Mesendoderm (in vitro differentiated cells): ENCODE measurements at regions not wholly inside any gene's neighbourhood (a gene's known extent, or its start where the extent isn't known, plus 50 kb on each side); places are given as distances from the start of the nearest gene placed in this dataset.

Experiments used
- DNase-seq: peaks from one replicate; pipeline ENCODE4 v3.0.0; 2013
- H2AK5ac ChIP-seq: 2 replicates; pipeline ENCODE4 v1.6.1; 2013; ENCODE audit warnings: low read length, inconsistent platforms
- H2BK120ac ChIP-seq: 2 replicates; pipeline ENCODE4 v1.6.1; 2013; ENCODE audit warnings: low read depth, mild to moderate bottlenecking, low read length, moderate library complexity, mixed read lengths
- H2BK15ac ChIP-seq: replicated peaks from 2 replicates; pipeline ENCODE4 v1.6.1; 2013; ENCODE audit warnings: low read depth, mild to moderate bottlenecking, moderate library complexity
- H2BK5ac ChIP-seq: 2 replicates; pipeline ENCODE4 v1.6.1; 2013; ENCODE audit warnings: low read length, inconsistent platforms
- H3K18ac ChIP-seq: 2 replicates; pipeline ENCODE4 v1.6.1; 2013; ENCODE audit warnings: mild to moderate bottlenecking, low read length, mixed read lengths
- H3K23ac ChIP-seq: one replicate; pipeline ENCODE4 v1.6.1; 2013; ENCODE audit warnings: low read length
- H3K27ac ChIP-seq: 2 replicates; pipeline ENCODE4 v1.5.1; 2013; ENCODE audit warnings: low read depth, mild to moderate bottlenecking, inconsistent platforms, low read length, moderate library complexity
- H3K27me3 ChIP-seq: 2 replicates; pipeline ENCODE4 v1.6.1; 2013; ENCODE audit warnings: low read length, control low read depth, mild to moderate bottlenecking, inconsistent platforms; ENCODE audit not compliant: insufficient read depth, poor library complexity
- H3K36me3 ChIP-seq: 2 replicates; pipeline ENCODE4 v1.6.1; 2013; ENCODE audit warnings: low read length, inconsistent platforms; ENCODE audit not compliant: control insufficient read depth, insufficient read depth
- H3K4ac ChIP-seq: one replicate; pipeline ENCODE4 v1.6.1; 2013; ENCODE audit warnings: low read depth, mild to moderate bottlenecking, low read length, moderate library complexity
- H3K4me1 ChIP-seq: 2 replicates; pipeline ENCODE4 v1.6.1; 2013; ENCODE audit warnings: low read depth, low read length, inconsistent platforms; ENCODE audit not compliant: control insufficient read depth
- H3K4me2 ChIP-seq: 2 replicates; pipeline ENCODE4 v1.6.1; 2013; ENCODE audit warnings: low read length
- H3K4me3 ChIP-seq: 2 replicates; pipeline ENCODE4 v1.5.1; 2013; ENCODE audit warnings: mild to moderate bottlenecking, low read length
- H3K56ac ChIP-seq: one replicate; pipeline ENCODE4 v1.6.1; 2013; ENCODE audit warnings: low read length
- H3K79me1 ChIP-seq: 2 replicates; pipeline ENCODE4 v1.6.1; 2013; ENCODE audit warnings: low read length, inconsistent platforms
- H3K79me2 ChIP-seq: 2 replicates; pipeline ENCODE4 v1.6.1; 2013; ENCODE audit warnings: mild to moderate bottlenecking, low read length; ENCODE audit not compliant: control insufficient read depth, insufficient read depth
- H3K9ac ChIP-seq: 2 replicates; pipeline ENCODE4 v1.6.1; 2013; ENCODE audit warnings: low read length, inconsistent platforms
- H4K5ac ChIP-seq: one replicate; pipeline ENCODE4 v1.6.1; 2013; ENCODE audit warnings: low read length
- H4K8ac ChIP-seq: one replicate; pipeline ENCODE4 v1.6.1; 2013; ENCODE audit warnings: low read depth, mild to moderate bottlenecking, control low read depth, low read length, moderate library complexity
- WGBS: extraction: QIAGEN DNeasy Blood & Tissue Kit; methylation state at CpG from one replicate; pipeline ENCODE4 v1.1.7; 2013; ENCODE audit warnings: low lambda C conversion rate, missing lambda C conversion rate; ENCODE audit not compliant: insufficient coverage; ENCODE audit errors: extremely low coverage; 5-methylcytosine and 5-hydroxymethylcytosine counted together

GRCh38 chr2:192749611-192750200, 555.0 kb upstream of the TMEFF2 start:
- Histone ChIP-seq H3K27ac (no peak overlapping the region), H3K79me2 (no peaks in the 10 kb centered on the region), H3K9ac (no peak overlapping the region), H3K4me3 (no peak overlapping the region), H2BK5ac (no peak overlapping the region), H3K18ac (no peak overlapping the region), H3K4me1 (no peaks in the 10 kb centered on the region), H3K56ac (no peak overlapping the region), H3K36me3 (no peaks in the 10 kb centered on the region), H4K5ac (no peak overlapping the region), H4K8ac (no peak overlapping the region), H2BK15ac (no peak overlapping the region), H3K23ac (no peak overlapping the region), H3K4me2 (no peak overlapping the region), H2AK5ac (no peak overlapping the region), H3K79me1 (no peaks in the 10 kb centered on the region), H3K4ac (no peak overlapping the region), H3K27me3 (no peaks in the 10 kb centered on the region), H2BK120ac (no peak overlapping the region)
- no CpG with 5 or more reads among the region's 1 CpG for WGBS
- DNase-seq, result peak; percentile 55

GRCh38 chr2:192741889-192742288, 547.2 kb upstream of the TMEFF2 start:
- Histone ChIP-seq H4K8ac (no peak overlapping the region), H3K9ac (no peak overlapping the region), H2AK5ac (no peak overlapping the region), H2BK120ac (no peak overlapping the region), H3K56ac (no peak overlapping the region), H3K18ac (no peak overlapping the region), H2BK5ac (no peak overlapping the region), H3K27me3 (no peaks in the 10 kb centered on the region), H3K4me1 (no peaks in the 10 kb centered on the region), H3K4me2 (no peak overlapping the region), H3K4ac (no peak overlapping the region), H3K27ac (no peak overlapping the region), H2BK15ac (no peak overlapping the region), H3K4me3 (no peak overlapping the region), H3K23ac (no peak overlapping the region), H3K79me2 (no peaks in the 10 kb centered on the region), H4K5ac (no peak overlapping the region), H3K36me3 (no peaks in the 10 kb centered on the region), H3K79me1 (no peaks in the 10 kb centered on the region)
- peak; percentile 36 for DNase-seq

GRCh38 chr2:192735447-192735846, 540.7 kb upstream of the TMEFF2 start:
- Histone ChIP-seq H4K5ac (no peak overlapping the region), H3K23ac (no peak overlapping the region), H3K27ac (no peak overlapping the region), H3K18ac (no peak overlapping the region), H4K8ac (no peak overlapping the region), H3K4ac (no peak overlapping the region), H2AK5ac (no peak overlapping the region), H2BK5ac (no peak overlapping the region), H3K4me1 (no peaks in the 10 kb centered on the region), H3K4me2 (no peak overlapping the region), H3K79me1 (no peaks in the 10 kb centered on the region), H2BK15ac (no peak overlapping the region), H3K4me3 (no peak overlapping the region), H3K9ac (no peak overlapping the region), H2BK120ac (no peak overlapping the region), H3K79me2 (no peaks in the 10 kb centered on the region), H3K56ac (no peak overlapping the region), H3K27me3 (no peaks in the 10 kb centered on the region), H3K36me3 (no peaks in the 10 kb centered on the region)
- WGBS, result no CpG with 5 or more reads among the region's 3 CpGs
- DNase-seq, result no peak

- H3K18ac ChIP-seq, result no peak overlapping the region
- H2BK120ac ChIP-seq, result no peak overlapping the region
- H3K36me3 ChIP-seq, result no peaks in the 10 kb centered on the region
- H3K4me1 ChIP-seq, result no peaks in the 10 kb centered on the region
- no peak overlapping the region for H3K23ac ChIP-seq
- no peak overlapping the region for H3K4ac ChIP-seq
- no peak overlapping the region for H3K4me2 ChIP-seq
- no peak overlapping the region for H4K5ac ChIP-seq
- no peak overlapping the region for H3K27ac ChIP-seq
- no peaks in the 10 kb centered on the region for H3K27me3 ChIP-seq
- H2AK5ac ChIP-seq, result no peak overlapping the region
- no peak overlapping the region for H3K9ac ChIP-seq
- H3K79me2 ChIP-seq, result no peaks in the 10 kb centered on the region
- no peak overlapping the region for H2BK15ac ChIP-seq
- H4K8ac ChIP-seq, result no peak overlapping the region
- H3K79me1 ChIP-seq, result no peaks in the 10 kb centered on the region
- H3K4me3 ChIP-seq, result no peak overlapping the region
- WGBS, result no CpG with 5 or more reads among the region's 2 CpGs
- DNase-seq, result no peak
- H3K56ac ChIP-seq, result no peak overlapping the region
- H2BK5ac ChIP-seq, result no peak overlapping the region
Measured at GRCh38 chr2:192729369-192729768, 534.6 kb upstream of the TMEFF2 start.

- H3K36me3 ChIP-seq, result no peaks in the 10 kb centered on the region
- H3K4me2 ChIP-seq, result no peak overlapping the region
- no peak overlapping the region for H4K8ac ChIP-seq
- no peak overlapping the region for H3K4ac ChIP-seq
- H2BK15ac ChIP-seq, result no peak overlapping the region
- H3K79me2 ChIP-seq, result no peaks in the 10 kb centered on the region
- WGBS, result no CpG with 5 or more reads among the region's 1 CpG
- H3K79me1 ChIP-seq, result no peaks in the 10 kb centered on the region
- no peak overlapping the region for H2BK5ac ChIP-seq
- no peak overlapping the region for H4K5ac ChIP-seq
- H2BK120ac ChIP-seq, result no peak overlapping the region
- no peak for DNase-seq
- H3K4me3 ChIP-seq, result no peak overlapping the region
- H3K27ac ChIP-seq, result no peak overlapping the region
- no peaks in the 10 kb centered on the region for H3K27me3 ChIP-seq
- no peak overlapping the region for H3K23ac ChIP-seq
- no peaks in the 10 kb centered on the region for H3K4me1 ChIP-seq
- H3K18ac ChIP-seq, result no peak overlapping the region
- no peak overlapping the region for H2AK5ac ChIP-seq
- no peak overlapping the region for H3K56ac ChIP-seq
- no peak overlapping the region for H3K9ac ChIP-seq
Measured at GRCh38 chr2:192725991-192726390, 531.3 kb upstream of the TMEFF2 start.

GRCh38 chr2:192719629-192720028, 524.9 kb upstream of the TMEFF2 start:
- no peak overlapping the region for H2BK15ac ChIP-seq
- H3K56ac ChIP-seq, result no peak overlapping the region
- no peak overlapping the region for H2AK5ac ChIP-seq
- no peak overlapping the region for H3K23ac ChIP-seq
- no peaks in the 10 kb centered on the region for H3K27me3 ChIP-seq
- no peak overlapping the region for H4K5ac ChIP-seq
- no peak overlapping the region for H3K27ac ChIP-seq
- no peak overlapping the region for H3K9ac ChIP-seq
- no peak overlapping the region for H3K4ac ChIP-seq
- no peaks in the 10 kb centered on the region for H3K79me2 ChIP-seq
- H2BK5ac ChIP-seq, result no peak overlapping the region
- H3K4me2 ChIP-seq, result no peak overlapping the region
- H4K8ac ChIP-seq, result no peak overlapping the region
- no peak overlapping the region for H3K18ac ChIP-seq
- no peaks in the 10 kb centered on the region for H3K4me1 ChIP-seq
- no peak overlapping the region for H3K4me3 ChIP-seq
- H3K79me1 ChIP-seq, result no peaks in the 10 kb centered on the region
- no peak overlapping the region for H2BK120ac ChIP-seq
- no peak for DNase-seq
- H3K36me3 ChIP-seq, result no peaks in the 10 kb centered on the region
